NB4 (cell line): ENCODE measurements at regions not wholly inside any gene's neighbourhood (a gene's known extent, or its start where the extent isn't known, plus 50 kb on each side); places are given as distances from the start of the nearest gene placed in this dataset.

Source experiments
- MYC ChIP-seq: IDR thresholded peaks from 2 replicates; pipeline ENCODE4 v1.6.1; 2011; ENCODE audit warnings: low read depth, low read length
- POLR2A ChIP-seq: IDR thresholded peaks from 2 replicates; pipeline ENCODE4 v1.6.1; 2011; ENCODE audit warnings: mild to moderate bottlenecking; ENCODE audit not compliant: insufficient read length; ENCODE audit errors: extremely low read depth
- TF ChIP-seq, protein P1 (sequence below): IDR thresholded peaks from one replicate; pipeline ENCODE4 v1.5.1; 2012; ENCODE audit warnings: low read depth, low read length
- TF ChIP-seq, protein P2 (sequence below): IDR thresholded peaks from 2 replicates; pipeline ENCODE4 v1.6.1; 2011; ENCODE audit warnings: low read depth, low read length

DNA sequence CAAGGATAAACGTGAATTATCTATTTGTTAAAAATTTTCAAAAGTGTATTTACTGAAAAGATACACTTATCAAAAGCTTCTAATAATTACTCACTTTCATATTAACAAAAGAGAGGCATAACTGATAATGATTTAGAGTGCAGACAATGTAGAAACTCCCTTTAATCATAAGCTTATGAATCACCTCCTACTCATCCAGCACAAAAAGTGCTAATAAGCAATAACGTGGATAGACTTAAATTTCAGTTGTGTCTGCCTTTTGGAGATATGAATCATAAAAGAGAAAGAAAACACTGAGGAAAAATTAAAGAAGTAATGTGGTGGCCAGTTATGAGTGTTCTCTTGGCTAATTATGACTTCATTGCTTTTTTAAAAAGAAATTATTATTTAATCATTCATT is 827.6 kb upstream of the B3GALT2 start:
- TF ChIP-seq, protein P1, sequence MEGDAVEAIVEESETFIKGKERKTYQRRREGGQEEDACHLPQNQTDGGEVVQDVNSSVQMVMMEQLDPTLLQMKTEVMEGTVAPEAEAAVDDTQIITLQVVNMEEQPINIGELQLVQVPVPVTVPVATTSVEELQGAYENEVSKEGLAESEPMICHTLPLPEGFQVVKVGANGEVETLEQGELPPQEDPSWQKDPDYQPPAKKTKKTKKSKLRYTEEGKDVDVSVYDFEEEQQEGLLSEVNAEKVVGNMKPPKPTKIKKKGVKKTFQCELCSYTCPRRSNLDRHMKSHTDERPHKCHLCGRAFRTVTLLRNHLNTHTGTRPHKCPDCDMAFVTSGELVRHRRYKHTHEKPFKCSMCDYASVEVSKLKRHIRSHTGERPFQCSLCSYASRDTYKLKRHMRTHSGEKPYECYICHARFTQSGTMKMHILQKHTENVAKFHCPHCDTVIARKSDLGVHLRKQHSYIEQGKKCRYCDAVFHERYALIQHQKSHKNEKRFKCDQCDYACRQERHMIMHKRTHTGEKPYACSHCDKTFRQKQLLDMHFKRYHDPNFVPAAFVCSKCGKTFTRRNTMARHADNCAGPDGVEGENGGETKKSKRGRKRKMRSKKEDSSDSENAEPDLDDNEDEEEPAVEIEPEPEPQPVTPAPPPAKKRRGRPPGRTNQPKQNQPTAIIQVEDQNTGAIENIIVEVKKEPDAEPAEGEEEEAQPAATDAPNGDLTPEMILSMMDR: no peak
- no peak for TF ChIP-seq POLR2A
- no peak for TF ChIP-seq MYC
- TF ChIP-seq, protein P2, sequence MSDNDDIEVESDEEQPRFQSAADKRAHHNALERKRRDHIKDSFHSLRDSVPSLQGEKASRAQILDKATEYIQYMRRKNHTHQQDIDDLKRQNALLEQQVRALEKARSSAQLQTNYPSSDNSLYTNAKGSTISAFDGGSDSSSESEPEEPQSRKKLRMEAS: no peak
